SH-SY5Y (cell line): ENCODE measurements at regions not wholly inside any gene's neighbourhood (a gene's known extent, or its start where the extent isn't known, plus 50 kb on each side); places are given as distances from the start of the nearest gene placed in this dataset.

ENCODE experiments used
- GATA2 ChIP-seq: IDR thresholded peaks from 2 replicates; pipeline ENCODE4 v1.6.1; 2011; ENCODE audit warnings: mild to moderate bottlenecking, low read depth, low read length
- GATA3 ChIP-seq: IDR thresholded peaks from 2 replicates; pipeline ENCODE4 v1.6.1; 2011; ENCODE audit warnings: low read depth, mild to moderate bottlenecking, low read length, moderate library complexity

GRCh38 chr10:120983721-120984120 is 132.6 kb downstream of the WDR11 start:
- TF ChIP-seq GATA3: no peak
- no peak for TF ChIP-seq GATA2
